ENCODE measurements at regions not wholly inside any gene's neighbourhood (a gene's known extent, or its start where the extent isn't known, plus 50 kb on each side); places are given as distances from the start of the nearest gene placed in this dataset.

- TF ChIP-seq CTCF (IDR thresholded peaks at IDR 0.05; ENCODE audit: low read length): no peak
- no peak for TF ChIP-seq EZH2 (optimal IDR thresholded peaks at IDR 0.05; ENCODE audit: low read depth, low read length)
- TF ChIP-seq EZH2phosphoT487 (IDR thresholded peaks at IDR 0.05; ENCODE audit: low read length): no peak
- Histone ChIP-seq H3K27me3 (replicated peaks; ENCODE audit: insufficient read depth, low read length) (no peaks in the 10 kb centered on the region), H3K9me2 (replicated peaks; ENCODE audit: insufficient read depth, low read length) (no peaks in the 10 kb centered on the region), H3K4me2 (ENCODE audit: low read depth, low read length) (no peak overlapping the region), H3K4me1 (ENCODE audit: low read length) (no peaks in the 10 kb centered on the region), H3F3A (ENCODE audit: insufficient read depth, low read length) (no peaks in the 10 kb centered on the region), H3K36me3 (replicated peaks; ENCODE audit: insufficient read depth, low read length) (no peaks in the 10 kb centered on the region), H3K27ac (ENCODE audit: low read length) (no peak overlapping the region), H4K20me1 (ENCODE audit: insufficient read depth, low read length) (no peaks in the 10 kb centered on the region), H2AFZ (ENCODE audit: low read length) (no peak overlapping the region), H3K9ac (ENCODE audit: low read length) (no peak overlapping the region), H3K9me3 (replicated peaks; ENCODE audit: insufficient read depth, low read length) (no peaks in the 10 kb centered on the region), H3K4me3 (ENCODE audit: low read length) (no peak overlapping the region), H3K79me2 (ENCODE audit: low read length) (no peaks in the 10 kb centered on the region)
- DNase-seq: no peak
Measured at GRCh38 chr4:188903986-188904385, 764.7 kb downstream of the TRIML1 start.

DNA sequence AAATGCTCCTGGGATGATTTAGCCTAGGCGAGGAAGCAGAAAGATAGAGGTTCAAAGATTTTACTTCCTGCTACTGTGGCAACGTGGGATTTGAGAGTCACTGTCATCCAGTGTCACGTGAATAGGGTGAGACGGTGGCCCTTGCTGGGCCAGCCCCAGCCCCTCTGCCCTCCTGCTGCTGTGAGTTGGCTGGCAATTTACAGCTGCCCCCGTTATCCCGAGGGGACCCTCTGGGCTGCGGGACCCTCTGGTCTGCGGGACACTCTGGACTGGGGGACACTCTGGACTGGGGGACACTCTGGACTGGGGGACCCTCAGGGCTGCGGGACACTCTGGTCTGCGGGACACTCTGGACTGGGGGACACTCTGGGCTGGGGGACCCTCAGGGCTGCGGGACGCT is 765.4 kb downstream of the TRIML1 start:
- TF ChIP-seq EZH2 (optimal IDR thresholded peaks at IDR 0.05; ENCODE audit: low read depth, low read length) (no peak), CTCF (IDR thresholded peaks at IDR 0.05; ENCODE audit: low read length) (no peak), EZH2phosphoT487 (IDR thresholded peaks at IDR 0.05; ENCODE audit: low read length) (no peak)
- no peak for DNase-seq
- H3K4me1 ChIP-seq (ENCODE audit: low read length): no peaks in the 10 kb centered on the region
- H3K4me3 ChIP-seq (ENCODE audit: low read length): no peak overlapping the region
- no peaks in the 10 kb centered on the region for H3F3A ChIP-seq (ENCODE audit: insufficient read depth, low read length)
- no peaks in the 10 kb centered on the region for H4K20me1 ChIP-seq (ENCODE audit: insufficient read depth, low read length)
- no peak overlapping the region for H3K27ac ChIP-seq (ENCODE audit: low read length)
- no peak overlapping the region for H3K9ac ChIP-seq (ENCODE audit: low read length)
- no peak overlapping the region for H2AFZ ChIP-seq (ENCODE audit: low read length)
- H3K4me2 ChIP-seq (ENCODE audit: low read depth, low read length): no peak overlapping the region
- no peaks in the 10 kb centered on the region for H3K36me3 ChIP-seq (replicated peaks; ENCODE audit: insufficient read depth, low read length)
- no peaks in the 10 kb centered on the region for H3K27me3 ChIP-seq (replicated peaks; ENCODE audit: insufficient read depth, low read length)
- H3K9me2 ChIP-seq (replicated peaks; ENCODE audit: insufficient read depth, low read length): no peaks in the 10 kb centered on the region
- no peaks in the 10 kb centered on the region for H3K79me2 ChIP-seq (ENCODE audit: low read length)
- no peaks in the 10 kb centered on the region for H3K9me3 ChIP-seq (replicated peaks; ENCODE audit: insufficient read depth, low read length)

- Histone ChIP-seq H2AFZ (ENCODE audit: low read length) (no peak overlapping the region), H3K36me3 (replicated peaks; ENCODE audit: insufficient read depth, low read length) (no peaks in the 10 kb centered on the region), H3K9ac (ENCODE audit: low read length) (no peak overlapping the region), H3K79me2 (ENCODE audit: low read length) (no peaks in the 10 kb centered on the region), H3K4me2 (ENCODE audit: low read depth, low read length) (no peak overlapping the region), H3K9me2 (replicated peaks; ENCODE audit: insufficient read depth, low read length) (no peaks in the 10 kb centered on the region), H3F3A (ENCODE audit: insufficient read depth, low read length) (no peaks in the 10 kb centered on the region), H3K27me3 (replicated peaks; ENCODE audit: insufficient read depth, low read length) (no peaks in the 10 kb centered on the region), H3K27ac (ENCODE audit: low read length) (no peak overlapping the region), H3K4me1 (ENCODE audit: low read length) (no peaks in the 10 kb centered on the region), H3K9me3 (replicated peaks; ENCODE audit: insufficient read depth, low read length) (no peaks in the 10 kb centered on the region), H3K4me3 (ENCODE audit: low read length) (no peak overlapping the region), H4K20me1 (ENCODE audit: insufficient read depth, low read length) (no peaks in the 10 kb centered on the region)
- no peak for DNase-seq
- TF ChIP-seq EZH2phosphoT487 (IDR thresholded peaks at IDR 0.05; ENCODE audit: low read length) (no peak), EZH2 (optimal IDR thresholded peaks at IDR 0.05; ENCODE audit: low read depth, low read length) (no peak), CTCF (IDR thresholded peaks at IDR 0.05; ENCODE audit: low read length) (no peak)
Measured at GRCh38 chr4:188905248-188905647, 766.0 kb downstream of the TRIML1 start.
